GM23248 (cell line): ENCODE measurements at regions not wholly inside any gene's neighbourhood (a gene's known extent, or its start where the extent isn't known, plus 50 kb on each side); places are given as distances from the start of the nearest gene placed in this dataset.

Experiments used
- EZH2 ChIP-seq: fragments of 200-600 bp; sonication (generic); IDR thresholded peaks from 2 replicates; pipeline ENCODE4 v1.6.1; 2018; ENCODE audit warnings: antibody characterized with exemption, mild to moderate bottlenecking; ENCODE audit not compliant: insufficient read depth, poor library complexity, severe bottlenecking
- EZH2phosphoT487 ChIP-seq: fragments of 200-600 bp; sonication (generic); IDR thresholded peaks from 2 replicates; pipeline ENCODE4 v1.6.1; 2018; ENCODE audit warnings: antibody characterized with exemption, moderate library complexity, mild to moderate bottlenecking, low read depth; ENCODE audit not compliant: insufficient read depth

GRCh38 chr3:130609166-130609979 is 92.4 kb downstream of the COL6A6 start:
- TF ChIP-seq EZH2: no peak
- no peak for TF ChIP-seq EZH2phosphoT487
